Kidney glomerular epithelial cell (primary cell): ENCODE measurements at regions not wholly inside any gene's neighbourhood (a gene's known extent, or its start where the extent isn't known, plus 50 kb on each side); places are given as distances from the start of the nearest gene placed in this dataset.

Source experiments
- DNase-seq: peaks from one replicate; lab custom pipeline; 2025; lab: John Stamatoyannopoulos, UW

DNA sequence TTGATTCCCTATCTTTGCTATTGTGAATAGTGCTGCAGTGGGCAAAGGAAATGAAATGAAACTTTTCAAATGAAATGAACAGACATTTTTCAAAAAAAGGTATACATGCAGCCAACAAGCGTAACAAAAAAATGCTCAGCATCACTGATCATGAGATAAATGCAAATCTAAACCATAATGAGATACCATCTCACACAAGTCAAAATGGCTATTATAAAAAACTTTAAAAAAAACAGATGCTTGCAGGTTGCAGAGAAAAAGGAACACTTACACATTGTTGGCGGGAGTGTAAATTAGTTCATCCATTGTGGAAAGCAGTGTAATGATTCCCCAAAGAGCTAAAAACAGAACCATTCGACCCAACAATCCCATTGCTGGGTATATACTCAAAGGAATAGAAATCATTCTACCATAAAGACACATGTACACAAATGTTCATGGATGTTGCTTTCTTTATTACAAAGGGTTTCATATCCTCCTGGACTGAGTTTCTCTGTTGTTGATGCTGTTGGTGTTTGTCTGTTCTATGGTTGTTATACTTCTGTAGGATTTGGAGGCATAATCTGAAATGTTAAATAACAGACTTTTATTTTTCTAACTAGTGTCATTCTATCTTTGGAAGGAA, 99.3 kb upstream of the SOX9 start:
- no peak for DNase-seq

DNA sequence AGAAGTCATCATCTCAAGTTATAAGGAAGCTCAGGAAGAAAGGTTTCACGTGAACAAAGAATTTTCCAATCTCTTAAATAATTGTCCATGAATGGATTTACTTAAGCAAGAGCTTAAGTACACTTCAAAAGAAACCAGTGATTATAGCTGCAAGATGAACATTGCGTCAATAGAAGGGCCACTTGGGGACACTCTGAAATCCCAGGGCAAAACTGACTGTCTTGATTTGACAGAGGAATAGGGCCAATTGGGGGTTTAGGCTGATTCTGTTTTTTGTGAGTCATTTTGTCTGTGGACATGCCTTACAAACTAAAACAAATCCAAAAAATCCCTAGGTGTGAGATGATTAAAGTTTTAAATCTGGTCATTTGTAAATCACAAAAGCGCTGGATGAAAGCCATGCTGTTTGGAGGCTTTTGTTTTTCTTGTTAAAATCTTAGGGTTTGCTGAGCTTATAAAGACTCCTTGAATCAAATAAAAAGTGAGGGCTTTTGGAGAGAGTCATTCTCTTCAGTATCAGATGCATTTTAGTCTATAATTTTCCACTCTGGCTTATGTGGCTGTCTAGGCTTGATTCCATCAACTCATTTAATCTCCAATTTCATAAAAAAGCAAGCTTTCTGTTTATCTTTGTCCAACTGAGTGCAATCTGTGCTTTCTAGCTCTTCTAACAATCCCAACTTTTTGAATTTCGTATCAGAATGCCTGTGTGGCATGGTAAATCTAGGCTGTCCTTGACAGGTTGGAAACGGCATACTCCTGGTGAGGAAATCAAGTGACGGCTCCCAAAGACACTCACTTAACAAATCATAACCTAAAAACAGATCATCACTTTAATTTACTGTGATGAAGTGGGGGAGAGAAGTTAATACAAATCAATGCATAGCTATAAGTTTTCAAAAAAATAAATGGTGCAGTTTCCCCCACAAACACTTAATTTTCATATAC, 98.2 kb upstream of the SOX9 start:
- DNase-seq, result no peak

DNA sequence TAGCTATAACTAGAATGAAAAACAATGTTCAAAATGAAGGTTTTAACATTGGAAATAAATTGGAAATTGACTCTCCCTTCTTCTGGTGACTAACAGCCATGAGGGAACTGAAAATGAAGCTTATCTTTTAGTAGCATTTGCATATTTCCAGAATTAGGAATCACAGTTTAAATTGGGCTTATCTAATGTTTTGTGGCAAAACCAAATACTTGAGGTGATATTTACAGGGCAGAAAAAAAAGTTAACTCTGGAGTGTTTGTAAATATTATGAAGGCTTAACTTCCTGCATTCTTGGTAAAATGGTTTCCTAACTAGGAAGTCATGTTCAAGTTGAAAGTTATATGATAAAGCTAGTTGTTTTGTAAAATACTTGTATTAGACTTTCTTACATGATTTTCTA, 96.4 kb upstream of the SOX9 start:
- DNase-seq, result no peak

DNA sequence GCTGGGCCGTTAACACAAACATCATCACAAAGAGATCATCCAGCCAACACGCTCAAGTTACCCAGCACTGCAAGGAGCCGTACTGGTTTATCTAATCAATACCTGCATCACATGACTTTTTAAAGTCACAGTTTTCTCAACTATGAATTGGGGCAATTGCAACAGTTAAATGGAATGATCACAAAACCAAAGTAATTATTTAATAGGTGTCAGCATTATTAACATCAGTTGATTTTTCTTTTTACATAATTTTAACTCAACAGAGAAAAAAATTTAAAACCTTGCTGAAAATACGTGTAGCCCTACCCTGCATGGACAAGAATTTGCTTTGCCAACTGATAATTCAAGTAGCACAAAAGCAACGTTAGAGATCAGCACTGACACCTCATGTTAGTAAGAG, 95.7 kb upstream of the SOX9 start:
- no peak for DNase-seq

DNA sequence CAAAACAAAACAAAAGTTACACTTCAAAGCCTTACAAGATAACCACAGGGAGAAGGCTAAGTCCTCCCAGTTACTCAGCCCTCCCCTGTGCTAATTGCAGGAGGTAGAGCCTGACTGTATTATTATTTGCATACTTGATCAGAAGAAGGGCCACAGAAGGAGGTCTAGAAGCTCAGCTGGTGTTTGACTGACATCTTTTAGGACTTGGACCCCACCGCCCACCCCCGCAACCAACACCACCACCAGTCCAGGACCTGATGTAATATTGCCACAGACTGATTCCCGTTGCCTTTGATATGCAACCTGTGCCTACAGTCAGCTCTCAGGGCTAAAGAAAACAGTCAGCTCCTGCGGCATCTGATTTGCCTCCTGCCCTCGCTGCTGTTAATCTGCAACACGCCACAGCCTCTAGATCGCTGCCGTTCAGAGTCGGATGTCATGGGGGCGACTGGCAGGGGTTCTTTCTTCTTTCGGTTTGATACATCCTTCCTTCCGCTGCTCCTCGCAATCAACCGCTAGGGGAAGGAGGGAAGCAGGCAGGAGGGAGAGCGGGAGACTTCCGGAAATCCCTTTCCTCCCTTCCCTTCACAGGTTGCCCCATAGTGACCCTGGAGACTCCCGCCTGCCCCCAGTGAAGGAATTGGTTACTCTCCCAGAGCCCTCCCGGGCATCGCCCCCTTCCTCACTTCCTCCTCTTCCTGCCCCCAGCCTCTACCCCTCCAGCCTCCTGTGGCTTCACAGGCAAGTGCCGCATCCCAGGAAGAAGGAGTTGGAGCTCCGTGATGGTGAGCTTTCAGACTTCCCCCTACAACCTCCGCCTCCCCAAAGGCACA, 90.5 kb upstream of the SOX9 start:
- DNase-seq, result peak; percentile 24

DNA sequence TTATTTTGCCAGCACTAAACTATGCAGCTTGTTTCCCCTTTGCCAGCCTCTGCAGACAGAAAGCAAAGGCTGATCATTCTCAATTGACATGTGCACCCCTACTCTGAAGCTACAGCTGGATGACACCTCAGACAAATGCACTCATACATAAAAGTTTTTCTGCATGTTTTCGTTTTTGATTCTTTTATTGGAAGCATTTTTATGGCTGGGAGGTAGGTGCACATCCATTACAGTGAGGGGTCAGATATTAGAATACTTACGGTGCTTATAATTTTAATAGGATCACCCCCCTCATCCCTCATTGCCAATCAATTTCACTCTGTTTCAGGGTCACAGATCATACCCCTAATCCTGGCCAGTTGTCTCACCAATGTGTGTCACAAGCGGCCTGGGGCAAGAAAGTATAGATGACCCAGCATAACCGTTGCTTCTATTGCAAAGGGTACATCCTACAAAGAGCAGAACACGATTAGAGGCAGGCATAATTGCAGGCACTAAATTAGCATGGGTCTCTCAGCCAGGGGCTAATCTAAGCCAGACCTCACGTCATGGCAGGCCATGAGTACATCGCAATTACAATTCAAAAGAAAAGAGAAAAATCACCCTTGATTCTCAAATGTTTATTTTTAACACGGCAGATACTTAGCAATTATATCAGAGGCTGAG, 89.5 kb upstream of the SOX9 start:
- DNase-seq, result no peak

DNA sequence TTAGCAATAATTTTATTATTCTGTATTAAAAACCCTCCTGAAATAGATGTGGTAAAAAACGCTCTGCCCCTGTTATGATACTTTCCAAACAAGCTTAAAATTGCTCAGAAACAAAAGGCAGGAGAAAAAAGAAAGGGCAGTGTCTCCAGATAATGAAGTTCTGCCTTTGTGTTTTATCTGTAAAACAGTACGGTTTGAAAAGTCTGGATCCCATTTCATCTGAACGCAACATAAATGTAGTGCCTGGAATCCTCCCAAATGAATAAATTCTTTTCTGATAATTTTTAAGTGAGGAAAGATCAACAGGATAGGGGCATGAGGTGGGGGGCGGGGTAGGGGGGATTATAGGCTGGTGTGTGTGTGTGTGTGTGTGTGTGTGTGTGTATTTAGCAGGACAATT, 87.5 kb upstream of the SOX9 start:
- DNase-seq, result no peak

DNA sequence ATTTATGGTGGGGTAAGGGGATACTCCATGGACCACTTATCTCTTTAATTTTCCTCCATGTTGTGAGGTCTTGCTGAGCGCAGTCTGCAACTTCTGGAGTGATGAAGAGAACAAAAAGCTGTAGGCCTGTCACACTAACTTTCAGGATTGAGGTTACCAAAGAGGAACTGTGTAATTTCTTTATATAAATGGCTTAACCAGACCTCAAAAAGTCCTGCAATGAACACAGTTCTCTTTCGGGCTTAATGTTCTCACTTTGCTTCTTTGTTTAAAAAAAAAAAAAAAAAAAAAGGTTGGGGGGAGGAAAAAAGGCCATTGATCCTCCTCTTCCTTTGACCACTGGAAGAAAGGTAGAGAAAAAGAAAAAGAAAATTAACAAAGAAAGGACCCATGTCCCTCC, 86.8 kb upstream of the SOX9 start:
- DNase-seq, result no peak

DNA sequence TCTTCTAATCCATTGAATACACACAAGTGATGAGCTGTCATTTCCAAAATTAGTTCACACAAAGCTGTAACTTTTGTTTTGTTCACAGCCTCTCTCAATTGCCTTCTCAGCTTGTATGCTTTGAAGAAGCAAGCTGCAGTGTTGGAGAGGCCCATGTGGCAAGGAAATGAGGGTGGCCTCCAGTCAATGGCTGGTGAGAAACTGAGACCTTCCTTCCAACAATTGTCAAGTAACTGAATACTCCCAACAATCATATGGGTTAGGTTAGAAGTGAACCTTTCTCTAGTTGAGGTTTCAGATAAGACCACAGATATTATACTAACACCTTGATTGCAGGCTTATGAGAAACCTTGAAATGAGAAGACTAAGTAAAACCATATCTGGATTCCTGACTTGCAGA, 82.4 kb upstream of the SOX9 start:
- DNase-seq, result no peak

DNA sequence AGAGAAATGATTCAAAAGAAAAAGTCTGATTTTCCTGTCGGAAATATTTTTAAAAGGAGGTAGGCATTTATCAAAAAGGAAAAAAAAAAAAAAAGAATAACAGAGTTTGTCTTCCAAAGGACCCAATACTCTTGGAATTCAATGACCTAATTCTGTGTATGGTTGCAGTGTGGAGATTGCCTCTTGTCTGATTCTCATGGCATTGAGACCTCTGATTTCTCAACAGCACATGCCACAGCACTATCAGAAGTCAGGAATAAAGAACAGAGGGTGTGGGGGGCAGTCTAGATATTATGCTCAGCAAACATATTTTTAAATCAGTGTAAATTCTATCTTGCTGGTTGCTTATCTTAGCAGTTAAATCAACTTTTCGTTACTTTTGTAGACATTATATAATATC, 81.3 kb upstream of the SOX9 start:
- DNase-seq, result no peak

DNA sequence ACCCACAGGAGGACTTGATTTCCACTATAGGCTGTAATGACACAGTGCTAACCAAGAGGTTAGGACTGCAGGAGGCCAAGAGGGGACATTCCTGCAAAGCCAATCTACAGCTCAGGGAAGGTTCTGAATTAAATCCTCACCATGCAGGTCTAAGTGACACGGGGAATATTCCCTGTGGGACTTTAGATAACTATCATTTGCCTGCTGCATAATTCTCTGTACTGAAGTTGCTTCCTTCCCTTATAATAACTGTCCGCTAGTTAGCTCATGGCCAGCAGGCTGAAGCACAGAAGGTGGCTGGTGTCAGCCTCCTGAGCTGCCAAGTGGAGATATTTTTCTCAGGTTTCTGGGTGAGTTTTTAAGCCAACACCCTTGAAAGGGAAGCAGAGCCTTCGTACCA, 74.6 kb upstream of the SOX9 start:
- DNase-seq, result no peak

DNA sequence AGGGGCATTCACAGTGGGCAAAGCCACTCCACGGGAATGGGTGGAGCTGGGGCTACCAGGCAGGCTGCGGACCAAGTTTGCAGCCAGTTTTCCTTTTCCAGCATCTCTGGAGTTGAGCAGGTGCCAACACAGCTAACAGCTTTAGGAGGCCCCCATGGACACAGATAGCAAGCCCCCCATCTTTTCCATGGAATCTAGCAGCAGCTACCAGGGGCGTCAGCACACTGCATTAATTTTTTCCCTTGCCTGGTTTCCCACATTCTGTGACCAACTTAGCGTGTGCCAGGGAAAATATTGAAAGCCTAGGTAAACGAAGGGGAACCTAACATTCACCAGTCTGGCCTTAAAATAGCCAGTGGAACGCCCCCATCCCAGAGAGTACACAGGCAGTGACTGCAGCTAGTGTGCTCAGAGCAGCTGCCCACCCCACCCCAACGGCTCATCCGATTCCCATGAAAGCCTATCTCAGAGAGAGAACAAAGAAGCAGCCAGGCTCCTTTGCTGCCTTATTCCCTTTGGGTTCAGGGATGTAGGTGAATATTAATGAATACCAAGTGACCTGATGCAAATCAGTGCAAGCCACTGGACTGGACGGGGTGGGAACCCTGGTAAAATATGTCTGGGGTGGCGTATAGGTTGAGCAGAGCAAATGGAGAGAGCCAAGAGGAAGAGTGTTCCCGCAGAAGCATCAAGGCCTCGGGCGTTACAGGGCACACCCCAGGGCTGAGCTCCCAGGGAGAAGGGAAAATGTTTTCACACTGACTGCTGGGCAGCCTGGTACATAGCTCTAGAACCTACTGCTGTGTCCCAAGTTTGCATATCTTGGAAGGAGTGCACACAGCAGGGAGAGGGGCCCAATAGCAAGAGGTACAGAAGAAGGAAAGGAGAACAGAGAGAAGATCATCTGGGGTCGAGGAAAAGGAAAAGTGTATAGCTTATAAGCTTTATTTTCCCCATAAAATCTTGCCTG, 73.9 kb upstream of the SOX9 start:
- DNase-seq, result no peak

DNA sequence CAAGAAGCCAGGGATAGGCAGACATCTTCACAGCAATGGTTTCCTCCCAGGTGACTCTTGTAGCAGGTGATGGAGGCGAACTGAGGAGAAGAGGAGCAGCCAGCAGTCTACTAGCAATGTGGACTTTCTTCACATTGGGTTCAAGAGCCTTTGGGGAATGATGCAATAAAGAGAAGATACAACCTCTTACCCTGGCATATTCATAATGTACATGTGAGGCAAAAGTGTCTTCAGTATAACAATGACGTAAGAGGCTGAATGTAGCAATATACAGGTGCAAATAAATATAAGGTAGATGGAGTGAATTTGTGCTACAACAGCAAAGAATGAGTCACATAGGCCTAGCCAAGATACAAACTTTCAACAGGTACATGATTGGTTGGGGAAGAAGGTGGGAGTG, 70.9 kb upstream of the SOX9 start:
- no peak for DNase-seq

DNA sequence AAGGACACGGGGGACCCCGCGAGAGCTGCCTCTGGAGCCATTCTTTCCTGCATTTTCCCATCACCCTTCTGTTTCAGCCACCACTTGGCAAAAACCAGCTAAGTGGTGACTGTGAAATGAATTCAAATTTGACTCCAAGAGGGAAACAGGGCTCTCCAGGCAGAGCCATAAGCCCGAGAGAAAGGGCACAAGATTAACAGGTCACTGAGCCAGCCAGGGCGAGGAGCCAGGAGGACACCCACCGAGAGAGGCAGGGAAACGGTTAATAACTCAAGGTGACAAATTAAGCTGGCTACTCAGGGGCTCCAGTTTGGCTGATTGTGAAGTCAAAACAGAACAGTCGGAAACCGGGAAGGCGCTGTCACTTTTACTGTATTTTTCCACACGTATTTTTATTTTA, 67.8 kb upstream of the SOX9 start:
- no peak for DNase-seq

DNA sequence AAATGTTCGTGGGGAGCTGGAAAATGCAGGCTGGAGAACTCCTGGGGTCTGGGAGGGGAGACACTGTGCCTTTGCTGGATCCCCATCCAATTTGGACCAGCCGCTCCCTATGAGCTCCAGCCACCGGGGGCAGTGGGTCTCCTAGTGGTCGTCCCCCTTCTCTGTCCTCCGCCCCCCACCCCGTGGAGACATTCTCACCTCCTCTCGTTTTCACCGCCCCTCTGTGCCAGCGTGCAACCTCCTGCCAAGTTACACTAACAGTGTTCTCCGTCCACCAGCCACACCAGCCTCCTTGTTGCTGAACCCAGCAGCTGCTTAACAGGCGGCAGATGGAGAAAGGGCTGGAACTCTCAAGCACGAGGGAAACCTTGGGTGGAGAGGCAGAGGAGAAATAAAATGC, 67.4 kb upstream of the SOX9 start:
- DNase-seq, result no peak

DNA sequence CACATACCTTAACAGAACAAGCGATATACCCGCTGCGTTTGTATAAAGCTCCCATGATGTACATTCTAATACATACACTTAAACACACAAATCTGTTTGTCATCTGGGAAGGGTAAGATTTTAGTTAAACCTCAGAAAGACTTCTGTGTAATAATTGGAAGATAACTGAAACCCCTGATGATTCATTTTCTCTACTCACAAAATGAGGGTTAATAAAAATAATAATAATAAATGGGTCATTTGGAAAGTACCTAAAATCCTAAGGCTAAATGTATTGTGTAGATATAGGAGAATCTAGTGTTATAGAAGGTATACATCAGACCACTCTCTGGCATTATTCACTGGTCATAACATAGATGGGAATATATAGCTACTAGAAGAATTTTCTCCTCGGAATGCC, 64.7 kb upstream of the SOX9 start:
- DNase-seq, result no peak

DNA sequence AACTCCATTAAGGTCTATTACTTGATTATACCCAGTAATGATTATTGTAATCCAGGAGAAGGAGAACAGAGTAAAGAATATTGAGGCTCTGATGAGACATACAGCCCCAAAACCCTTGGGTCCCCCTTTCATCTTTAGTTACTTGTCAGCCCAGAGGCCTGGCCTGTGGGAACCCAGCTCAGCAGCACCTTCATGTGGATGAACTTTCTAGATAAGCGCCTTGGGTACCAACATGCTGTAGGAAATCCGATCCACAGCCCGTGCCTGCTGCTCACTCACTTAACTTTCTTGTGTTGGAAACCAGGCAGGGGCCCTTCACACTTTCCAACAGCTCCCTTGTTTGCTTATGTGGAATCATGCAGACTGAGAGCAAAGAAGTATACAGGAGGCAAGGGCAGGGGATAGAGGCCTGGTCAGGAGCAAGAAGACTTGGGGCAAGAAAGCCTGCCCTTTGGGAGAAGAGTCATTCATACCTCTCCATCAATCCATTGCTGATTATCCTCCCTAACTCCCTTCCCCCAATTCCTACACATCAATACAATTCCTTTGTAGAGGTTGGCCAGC, 64.0 kb upstream of the SOX9 start:
- no peak for DNase-seq

DNA sequence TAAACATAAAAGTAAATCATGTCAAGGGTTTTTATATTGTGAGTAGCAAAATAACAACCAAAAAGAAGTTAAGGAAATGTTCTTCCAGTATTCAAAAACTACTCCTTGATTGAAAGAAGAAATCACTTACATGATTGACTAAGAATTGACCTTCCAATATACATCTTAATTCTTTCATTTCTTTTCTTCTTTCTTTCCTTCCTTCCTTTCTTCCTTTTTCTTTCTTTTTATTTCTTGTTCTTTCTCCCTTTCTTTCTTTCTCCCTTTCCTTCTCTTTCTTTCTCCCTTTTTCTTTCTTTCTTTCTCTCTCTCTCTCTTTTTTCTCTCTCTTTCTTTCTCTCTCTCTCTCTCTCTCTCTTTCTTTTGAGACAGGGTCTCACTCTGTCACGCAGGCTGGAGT, 60.7 kb upstream of the SOX9 start:
- DNase-seq, result no peak

DNA sequence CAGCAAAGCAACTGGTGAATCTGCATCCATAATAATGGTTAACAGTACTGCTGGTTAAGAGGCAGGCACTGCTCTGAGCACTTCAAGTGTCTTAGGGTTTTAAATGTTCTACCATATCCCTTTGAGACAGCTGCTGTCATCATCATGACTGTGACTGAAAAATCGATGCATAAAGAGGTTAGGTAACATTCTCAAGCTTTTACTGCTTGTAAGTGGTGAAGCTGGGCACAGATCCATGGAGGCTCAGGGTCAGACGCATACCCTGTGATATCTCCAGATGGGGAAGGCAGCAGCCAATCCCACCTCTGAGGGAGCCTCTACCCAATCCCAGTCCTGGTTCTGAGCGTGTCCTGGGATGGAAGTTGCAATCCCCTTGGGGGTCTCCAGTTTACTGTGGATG, 57.6 kb upstream of the SOX9 start:
- DNase-seq, result no peak

DNA sequence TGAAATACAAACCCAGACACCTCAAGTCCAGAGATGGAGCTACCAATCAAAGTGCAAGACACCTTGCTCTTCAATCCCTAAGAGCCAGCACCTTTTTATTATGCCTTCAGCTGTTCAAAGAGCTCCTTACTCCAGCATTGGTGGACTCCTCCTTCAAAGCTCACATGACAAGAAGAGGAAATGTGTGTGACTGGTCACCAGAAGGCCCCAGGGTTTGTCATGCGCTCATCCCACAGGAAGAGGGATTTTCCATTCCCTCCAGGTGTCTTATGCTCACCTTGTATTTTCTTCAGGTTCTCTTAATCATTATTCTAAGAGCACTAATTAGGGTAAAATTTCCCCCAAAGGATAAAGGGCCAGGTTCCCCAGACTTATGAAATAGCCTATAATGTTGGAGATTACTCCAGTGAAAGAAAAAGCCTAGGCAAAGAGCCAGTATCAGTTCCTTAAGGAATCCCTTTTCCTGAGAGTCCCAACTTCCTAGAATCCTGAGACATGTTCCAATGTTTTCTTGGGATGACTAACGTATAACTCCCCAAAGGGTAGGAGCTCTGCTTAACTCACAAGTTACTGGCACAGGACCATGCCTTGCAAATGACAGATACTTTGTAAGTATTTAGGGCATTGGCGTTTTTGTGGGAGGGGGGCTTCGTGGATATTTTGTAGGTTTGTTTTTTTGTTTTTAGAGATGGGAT, 56.9 kb upstream of the SOX9 start:
- no peak for DNase-seq
